ENCODE measurements at regions not wholly inside any gene's neighbourhood (a gene's known extent, or its start where the extent isn't known, plus 50 kb on each side); places are given as distances from the start of the nearest gene placed in this dataset.

DNA sequence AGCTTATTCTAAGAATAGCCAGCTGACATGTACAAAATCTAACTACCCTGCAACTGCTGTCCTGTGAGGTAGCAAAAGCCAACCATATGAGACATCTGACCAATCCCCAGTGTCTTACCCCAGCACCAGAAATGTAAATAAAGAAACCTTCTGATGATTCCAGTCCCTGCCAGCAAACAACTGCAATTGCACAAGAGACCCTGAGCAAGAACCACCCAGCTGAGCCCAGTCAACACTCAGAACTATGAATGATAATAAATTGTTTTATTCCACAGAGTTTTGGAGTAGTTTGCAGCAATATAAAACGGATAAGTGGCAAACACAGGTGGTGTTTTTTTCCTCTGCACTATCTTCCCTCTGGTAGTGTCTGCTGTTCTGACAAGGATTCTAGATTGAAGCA, 94.9 kb downstream of the ERCC5 start:
- TF ChIP-seq, protein P1, sequence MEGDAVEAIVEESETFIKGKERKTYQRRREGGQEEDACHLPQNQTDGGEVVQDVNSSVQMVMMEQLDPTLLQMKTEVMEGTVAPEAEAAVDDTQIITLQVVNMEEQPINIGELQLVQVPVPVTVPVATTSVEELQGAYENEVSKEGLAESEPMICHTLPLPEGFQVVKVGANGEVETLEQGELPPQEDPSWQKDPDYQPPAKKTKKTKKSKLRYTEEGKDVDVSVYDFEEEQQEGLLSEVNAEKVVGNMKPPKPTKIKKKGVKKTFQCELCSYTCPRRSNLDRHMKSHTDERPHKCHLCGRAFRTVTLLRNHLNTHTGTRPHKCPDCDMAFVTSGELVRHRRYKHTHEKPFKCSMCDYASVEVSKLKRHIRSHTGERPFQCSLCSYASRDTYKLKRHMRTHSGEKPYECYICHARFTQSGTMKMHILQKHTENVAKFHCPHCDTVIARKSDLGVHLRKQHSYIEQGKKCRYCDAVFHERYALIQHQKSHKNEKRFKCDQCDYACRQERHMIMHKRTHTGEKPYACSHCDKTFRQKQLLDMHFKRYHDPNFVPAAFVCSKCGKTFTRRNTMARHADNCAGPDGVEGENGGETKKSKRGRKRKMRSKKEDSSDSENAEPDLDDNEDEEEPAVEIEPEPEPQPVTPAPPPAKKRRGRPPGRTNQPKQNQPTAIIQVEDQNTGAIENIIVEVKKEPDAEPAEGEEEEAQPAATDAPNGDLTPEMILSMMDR (IDR thresholded peaks at IDR 0.05): no peak
- intact Hi-C loops (cut with micrococcal nuclease): no loop called here
- H3K9me3 Mint-ChIP-seq: peaks cover 11% of the 10 kb centered on the region
- H3K36me3 Mint-ChIP-seq (ENCODE audit: low read depth): no peaks in the 10 kb centered on the region
- ATAC-seq (ENCODE audit: low read depth) (no peak), DNase-seq (no peak)
- no peak overlapping the region for H3K4me3 Mint-ChIP-seq
- POLR2A ChIA-PET: no interaction called here
- no peak overlapping the region for H3K27ac Mint-ChIP-seq
- CTCF ChIA-PET: no interaction called here
- H3K4me1 Mint-ChIP-seq: peaks cover 4% of the 10 kb centered on the region
- H3K27me3 Mint-ChIP-seq: no peaks in the 10 kb centered on the region

DNA sequence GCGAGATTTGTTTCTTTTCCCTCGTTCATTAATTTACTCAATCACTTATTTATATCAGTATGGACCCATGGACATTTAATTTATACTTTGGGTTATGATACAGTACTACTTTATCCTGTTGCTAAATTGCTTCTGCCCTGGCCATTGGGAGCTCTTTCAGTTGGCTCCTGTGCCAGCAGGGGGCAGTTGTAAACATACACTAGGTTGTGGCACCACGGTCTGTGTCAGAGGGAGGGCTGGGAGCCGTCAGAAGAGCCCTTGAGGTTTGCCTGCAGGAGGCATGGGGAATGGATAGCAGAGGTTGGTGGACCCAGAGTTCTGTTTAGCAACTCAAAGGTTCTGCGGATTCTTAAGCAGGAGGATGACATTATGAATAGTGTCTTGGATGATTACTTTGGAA, 94.3 kb downstream of the ERCC5 start:
- ChIA-PET POLR2A (no interaction called here), CTCF (no interaction called here)
- H3K4me3 Mint-ChIP-seq: no peak overlapping the region
- DNase-seq (no peak), ATAC-seq (ENCODE audit: low read depth) (no peak)
- TF ChIP-seq, protein P1 (IDR thresholded peaks at IDR 0.05): no peak
- H3K27me3 Mint-ChIP-seq: no peaks in the 10 kb centered on the region
- intact Hi-C loops (cut with micrococcal nuclease): no loop called here
- H3K36me3 Mint-ChIP-seq (ENCODE audit: low read depth): no peaks in the 10 kb centered on the region
- H3K27ac Mint-ChIP-seq: no peak overlapping the region
- H3K9me3 Mint-ChIP-seq: peaks cover 11% of the 10 kb centered on the region
- H3K4me1 Mint-ChIP-seq: peaks cover 10% of the 10 kb centered on the region

DNA sequence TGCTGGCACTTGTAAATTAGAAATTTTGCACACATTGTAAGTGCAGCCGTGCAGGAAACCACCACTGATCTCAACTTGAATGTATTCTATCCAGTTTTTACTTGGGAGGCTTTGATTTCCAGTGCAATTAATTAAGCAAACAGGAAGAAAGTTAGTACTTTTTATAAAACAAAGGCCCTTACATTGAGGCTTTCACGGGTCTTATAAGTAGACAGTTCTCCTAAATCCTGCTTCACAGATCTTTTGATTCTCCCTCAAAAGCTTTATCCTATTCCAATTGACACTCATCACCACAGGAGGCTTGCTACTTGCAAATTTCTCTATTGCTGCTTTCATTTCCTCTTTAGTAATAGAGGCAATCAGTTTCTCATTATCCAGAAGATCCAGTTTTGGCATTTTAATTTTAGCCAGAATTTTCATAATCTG, 90.1 kb downstream of the ERCC5 start:
- Mint-ChIP-seq H3K27me3 (no peaks in the 10 kb centered on the region), H3K4me3 (no peak overlapping the region), H3K9me3 (peaks cover 4% of the 10 kb centered on the region), H3K27ac (no peak overlapping the region), H3K36me3 (ENCODE audit: low read depth) (no peaks in the 10 kb centered on the region), H3K4me1 (peaks cover 10% of the 10 kb centered on the region)
- intact Hi-C loops (cut with micrococcal nuclease): no loop called here
- CTCF ChIA-PET: no interaction called here
- POLR2A ChIA-PET: no interaction called here
- ATAC-seq (ENCODE audit: low read depth): no peak
- TF ChIP-seq, protein P1 (IDR thresholded peaks at IDR 0.05): no peak
- no peak for DNase-seq

DNA sequence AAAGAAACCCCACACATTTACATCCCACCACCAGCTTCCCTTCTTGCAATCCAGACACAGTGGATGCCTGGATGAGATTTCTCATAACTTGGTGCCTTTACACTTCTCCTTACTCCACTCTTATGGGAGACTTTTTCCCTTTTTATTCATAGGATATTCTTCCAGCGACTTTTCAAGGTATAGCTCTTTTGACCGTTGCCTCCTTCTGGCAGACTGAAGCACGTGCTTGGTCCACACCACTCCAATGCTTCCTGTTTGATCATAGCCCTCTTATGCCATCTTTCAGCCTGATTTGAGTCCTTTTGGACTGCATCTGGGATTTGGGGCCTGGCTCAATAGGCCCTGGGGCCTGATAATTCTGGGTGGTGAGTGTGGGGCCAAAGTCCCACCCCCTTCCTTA, 87.7 kb downstream of the ERCC5 start:
- TF ChIP-seq, protein P1 (IDR thresholded peaks at IDR 0.05): no peak
- Mint-ChIP-seq H3K36me3 (ENCODE audit: low read depth) (no peaks in the 10 kb centered on the region), H3K27ac (no peak overlapping the region), H3K4me1 (peaks cover 12% of the 10 kb centered on the region), H3K4me3 (no peak overlapping the region), H3K9me3 (no peaks in the 10 kb centered on the region), H3K27me3 (no peaks in the 10 kb centered on the region)
- ChIA-PET POLR2A (no interaction called here), CTCF (no interaction called here)
- no peak for DNase-seq
- ATAC-seq (ENCODE audit: low read depth): no peak
- intact Hi-C loops (cut with micrococcal nuclease): no loop called here

DNA sequence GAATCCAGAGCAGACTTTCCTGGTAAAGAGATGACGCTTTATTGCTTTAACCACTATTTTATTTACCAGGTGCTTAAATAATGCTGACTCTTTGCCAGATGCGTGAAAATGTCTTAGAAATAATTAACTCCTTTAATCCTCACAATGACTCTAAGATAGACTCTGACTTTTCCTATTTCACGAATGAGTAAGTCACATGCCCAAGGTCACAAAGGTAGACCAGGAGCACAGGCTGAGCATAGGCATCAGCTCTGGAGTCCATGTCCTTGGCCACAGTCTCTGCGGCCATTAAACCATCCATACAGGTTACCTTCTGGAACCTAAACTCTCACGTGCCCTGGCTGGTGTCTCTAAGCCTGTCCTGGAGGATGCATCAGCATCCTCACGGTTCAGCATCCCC, 87.3 kb downstream of the ERCC5 start:
- Mint-ChIP-seq H3K9me3 (no peaks in the 10 kb centered on the region), H3K4me3 (no peak overlapping the region), H3K36me3 (ENCODE audit: low read depth) (no peaks in the 10 kb centered on the region), H3K27me3 (no peaks in the 10 kb centered on the region), H3K4me1 (peaks cover 12% of the 10 kb centered on the region), H3K27ac (no peak overlapping the region)
- POLR2A ChIA-PET: no interaction called here
- TF ChIP-seq, protein P1 (IDR thresholded peaks at IDR 0.05): no peak
- DNase-seq (no peak), ATAC-seq (ENCODE audit: low read depth) (no peak)
- CTCF ChIA-PET: no interaction called here
- intact Hi-C loops (cut with micrococcal nuclease): no loop called here
